HEK293 (cell line): ENCODE measurements at regions not wholly inside any gene's neighbourhood (a gene's known extent, or its start where the extent isn't known, plus 50 kb on each side); places are given as distances from the start of the nearest gene placed in this dataset.

Experiments used
- GLI4 ChIP-seq: fragments of 450-650 bp; formaldehyde crosslinking; IDR thresholded peaks from 2 replicates; pipeline ENCODE4 v1.5.1; 2016; ENCODE audit warnings: missing biosample characterization, missing genetic modification characterization
- KLF1 ChIP-seq: fragments of 450-650 bp; formaldehyde crosslinking; IDR thresholded peaks from 2 replicates; pipeline ENCODE4 v1.5.1; 2016; ENCODE audit warnings: missing biosample characterization, missing genetic modification characterization
- ZNF114 ChIP-seq: fragments of 450-650 bp; formaldehyde crosslinking; IDR thresholded peaks from 2 replicates; pipeline ENCODE4 v1.5.0; 2017; ENCODE audit warnings: missing biosample characterization, missing genetic modification characterization
- ZNF561 ChIP-seq: fragments of 450-650 bp; IDR thresholded peaks from 2 replicates; pipeline ENCODE4 v1.5.1; 2018; ENCODE audit warnings: missing biosample characterization, missing genetic modification characterization, borderline replicate concordance
- TF ChIP-seq, protein P1 (sequence below): fragments of 450-650 bp; formaldehyde crosslinking; IDR thresholded peaks from 2 replicates; pipeline ENCODE4 v1.5.1; 2016; ENCODE audit warnings: missing biosample characterization, missing genetic modification characterization
- TF ChIP-seq, protein P2 (sequence below): fragments of 450-650 bp; formaldehyde crosslinking; IDR thresholded peaks from 2 replicates; pipeline ENCODE4 v1.5.1; 2016; ENCODE audit warnings: missing biosample characterization, missing genetic modification characterization
- TF ChIP-seq, protein P3 (sequence below): fragments of 450-650 bp; formaldehyde crosslinking; IDR thresholded peaks from 2 replicates; pipeline ENCODE4 v1.5.1; 2016; ENCODE audit warnings: missing biosample characterization, missing genetic modification characterization, low read depth
- TF ChIP-seq, protein P4 (sequence below): fragments of 450-650 bp; formaldehyde crosslinking; IDR thresholded peaks from 2 replicates; pipeline ENCODE4 v1.5.1; 2016; ENCODE audit warnings: missing biosample characterization, missing genetic modification characterization

DNA sequence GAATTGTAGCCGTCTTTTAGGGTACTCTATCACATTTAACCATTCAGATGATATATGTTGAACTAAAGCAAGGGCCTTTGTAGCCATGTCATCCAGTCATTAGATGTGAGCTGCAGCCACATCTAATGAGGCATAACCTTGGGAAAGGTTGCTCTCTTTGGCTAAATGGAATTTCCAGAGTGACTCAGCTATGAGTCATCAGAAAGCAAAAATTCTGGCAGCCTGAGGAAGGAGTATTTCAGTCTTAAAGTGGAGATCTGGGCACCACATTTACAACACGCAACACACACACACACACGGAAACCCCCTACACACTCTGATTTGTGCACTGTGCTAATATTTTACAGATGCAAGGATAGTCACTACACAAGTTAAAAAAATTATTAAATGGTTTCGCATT lies 176.9 kb upstream of the ZWINT start:
- TF ChIP-seq GLI4 (tag by site-specific recombination): no peak
- TF ChIP-seq, protein P1, sequence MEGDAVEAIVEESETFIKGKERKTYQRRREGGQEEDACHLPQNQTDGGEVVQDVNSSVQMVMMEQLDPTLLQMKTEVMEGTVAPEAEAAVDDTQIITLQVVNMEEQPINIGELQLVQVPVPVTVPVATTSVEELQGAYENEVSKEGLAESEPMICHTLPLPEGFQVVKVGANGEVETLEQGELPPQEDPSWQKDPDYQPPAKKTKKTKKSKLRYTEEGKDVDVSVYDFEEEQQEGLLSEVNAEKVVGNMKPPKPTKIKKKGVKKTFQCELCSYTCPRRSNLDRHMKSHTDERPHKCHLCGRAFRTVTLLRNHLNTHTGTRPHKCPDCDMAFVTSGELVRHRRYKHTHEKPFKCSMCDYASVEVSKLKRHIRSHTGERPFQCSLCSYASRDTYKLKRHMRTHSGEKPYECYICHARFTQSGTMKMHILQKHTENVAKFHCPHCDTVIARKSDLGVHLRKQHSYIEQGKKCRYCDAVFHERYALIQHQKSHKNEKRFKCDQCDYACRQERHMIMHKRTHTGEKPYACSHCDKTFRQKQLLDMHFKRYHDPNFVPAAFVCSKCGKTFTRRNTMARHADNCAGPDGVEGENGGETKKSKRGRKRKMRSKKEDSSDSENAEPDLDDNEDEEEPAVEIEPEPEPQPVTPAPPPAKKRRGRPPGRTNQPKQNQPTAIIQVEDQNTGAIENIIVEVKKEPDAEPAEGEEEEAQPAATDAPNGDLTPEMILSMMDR (tag by site-specific recombination): no peak
- TF ChIP-seq KLF1 (tag by site-specific recombination): no peak
- TF ChIP-seq ZNF114 (tag by site-specific recombination): no peak
- TF ChIP-seq, protein P2, sequence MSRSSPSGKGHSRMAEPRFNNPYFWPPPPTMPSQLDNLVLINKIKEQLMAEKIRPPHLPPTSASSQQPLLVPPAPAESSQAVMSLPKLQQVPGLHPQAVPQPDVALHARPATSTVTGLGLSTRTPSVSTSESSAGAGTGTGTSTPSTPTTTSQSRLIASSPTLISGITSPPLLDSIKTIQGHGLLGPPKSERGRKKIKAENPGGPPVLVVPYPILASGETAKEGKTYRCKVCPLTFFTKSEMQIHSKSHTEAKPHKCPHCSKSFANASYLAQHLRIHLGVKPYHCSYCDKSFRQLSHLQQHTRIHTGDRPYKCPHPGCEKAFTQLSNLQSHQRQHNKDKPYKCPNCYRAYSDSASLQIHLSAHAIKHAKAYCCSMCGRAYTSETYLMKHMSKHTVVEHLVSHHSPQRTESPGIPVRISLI (tag by site-specific recombination): no peak
- TF ChIP-seq, protein P3, sequence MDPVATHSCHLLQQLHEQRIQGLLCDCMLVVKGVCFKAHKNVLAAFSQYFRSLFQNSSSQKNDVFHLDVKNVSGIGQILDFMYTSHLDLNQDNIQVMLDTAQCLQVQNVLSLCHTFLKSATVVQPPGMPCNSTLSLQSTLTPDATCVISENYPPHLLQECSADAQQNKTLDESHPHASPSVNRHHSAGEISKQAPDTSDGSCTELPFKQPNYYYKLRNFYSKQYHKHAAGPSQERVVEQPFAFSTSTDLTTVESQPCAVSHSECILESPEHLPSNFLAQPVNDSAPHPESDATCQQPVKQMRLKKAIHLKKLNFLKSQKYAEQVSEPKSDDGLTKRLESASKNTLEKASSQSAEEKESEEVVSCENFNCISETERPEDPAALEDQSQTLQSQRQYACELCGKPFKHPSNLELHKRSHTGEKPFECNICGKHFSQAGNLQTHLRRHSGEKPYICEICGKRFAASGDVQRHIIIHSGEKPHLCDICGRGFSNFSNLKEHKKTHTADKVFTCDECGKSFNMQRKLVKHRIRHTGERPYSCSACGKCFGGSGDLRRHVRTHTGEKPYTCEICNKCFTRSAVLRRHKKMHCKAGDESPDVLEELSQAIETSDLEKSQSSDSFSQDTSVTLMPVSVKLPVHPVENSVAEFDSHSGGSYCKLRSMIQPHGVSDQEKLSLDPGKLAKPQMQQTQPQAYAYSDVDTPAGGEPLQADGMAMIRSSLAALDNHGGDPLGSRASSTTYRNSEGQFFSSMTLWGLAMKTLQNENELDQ: no peak
- TF ChIP-seq ZNF561 (tag by site-specific recombination): no peak
- TF ChIP-seq, protein P4, sequence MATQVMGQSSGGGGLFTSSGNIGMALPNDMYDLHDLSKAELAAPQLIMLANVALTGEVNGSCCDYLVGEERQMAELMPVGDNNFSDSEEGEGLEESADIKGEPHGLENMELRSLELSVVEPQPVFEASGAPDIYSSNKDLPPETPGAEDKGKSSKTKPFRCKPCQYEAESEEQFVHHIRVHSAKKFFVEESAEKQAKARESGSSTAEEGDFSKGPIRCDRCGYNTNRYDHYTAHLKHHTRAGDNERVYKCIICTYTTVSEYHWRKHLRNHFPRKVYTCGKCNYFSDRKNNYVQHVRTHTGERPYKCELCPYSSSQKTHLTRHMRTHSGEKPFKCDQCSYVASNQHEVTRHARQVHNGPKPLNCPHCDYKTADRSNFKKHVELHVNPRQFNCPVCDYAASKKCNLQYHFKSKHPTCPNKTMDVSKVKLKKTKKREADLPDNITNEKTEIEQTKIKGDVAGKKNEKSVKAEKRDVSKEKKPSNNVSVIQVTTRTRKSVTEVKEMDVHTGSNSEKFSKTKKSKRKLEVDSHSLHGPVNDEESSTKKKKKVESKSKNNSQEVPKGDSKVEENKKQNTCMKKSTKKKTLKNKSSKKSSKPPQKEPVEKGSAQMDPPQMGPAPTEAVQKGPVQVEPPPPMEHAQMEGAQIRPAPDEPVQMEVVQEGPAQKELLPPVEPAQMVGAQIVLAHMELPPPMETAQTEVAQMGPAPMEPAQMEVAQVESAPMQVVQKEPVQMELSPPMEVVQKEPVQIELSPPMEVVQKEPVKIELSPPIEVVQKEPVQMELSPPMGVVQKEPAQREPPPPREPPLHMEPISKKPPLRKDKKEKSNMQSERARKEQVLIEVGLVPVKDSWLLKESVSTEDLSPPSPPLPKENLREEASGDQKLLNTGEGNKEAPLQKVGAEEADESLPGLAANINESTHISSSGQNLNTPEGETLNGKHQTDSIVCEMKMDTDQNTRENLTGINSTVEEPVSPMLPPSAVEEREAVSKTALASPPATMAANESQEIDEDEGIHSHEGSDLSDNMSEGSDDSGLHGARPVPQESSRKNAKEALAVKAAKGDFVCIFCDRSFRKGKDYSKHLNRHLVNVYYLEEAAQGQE (tag by site-specific recombination): no peak
